GM19240 (cell line): ENCODE measurements at regions not wholly inside any gene's neighbourhood (a gene's known extent, or its start where the extent isn't known, plus 50 kb on each side); places are given as distances from the start of the nearest gene placed in this dataset.

Source experiments
- DNase-seq: peaks from one replicate; pipeline ENCODE4 v3.0.0; 2011; ENCODE audit warnings: low spot score; ENCODE audit not compliant: insufficient read length

- peak; percentile 30 for DNase-seq
Observed at GRCh38 chr5:173689737-173690360, 73.4 kb upstream of the BOD1 start.

GRCh38 chr5:173691931-173692330 lies 75.5 kb upstream of the BOD1 start:
- no peak for DNase-seq

GRCh38 chr5:173693670-173694069 lies 77.2 kb upstream of the BOD1 start:
- DNase-seq = no peak

- no peak for DNase-seq
Observed at GRCh38 chr5:173696216-173696615, 79.8 kb upstream of the BOD1 start.

- DNase-seq = no peak
Observed at GRCh38 chr5:173697931-173698579, 81.6 kb upstream of the BOD1 start.

- DNase-seq = no peak
Observed at GRCh38 chr5:173699966-173700365, 83.5 kb upstream of the BOD1 start.

- DNase-seq = no peak
Observed at GRCh38 chr5:173703466-173703865, 87.0 kb upstream of the BOD1 start.

GRCh38 chr5:173704615-173705511 lies 88.4 kb upstream of the BOD1 start:
- no peak for DNase-seq

GRCh38 chr5:173705512-173706044 lies 89.1 kb upstream of the BOD1 start:
- DNase-seq = no peak

- no peak for DNase-seq
Observed at GRCh38 chr5:173706700-173707099, 90.2 kb upstream of the BOD1 start.

- DNase-seq = no peak
Observed at GRCh38 chr5:173707392-173707791, 90.9 kb upstream of the BOD1 start.

- DNase-seq = no peak
Observed at GRCh38 chr5:173709145-173709544, 92.7 kb upstream of the BOD1 start.

- DNase-seq = no peak
Observed at GRCh38 chr5:173709761-173710160, 93.3 kb upstream of the BOD1 start.

- no peak for DNase-seq
Observed at GRCh38 chr5:173710528-173710927, 94.1 kb upstream of the BOD1 start.

GRCh38 chr5:173711466-173711865 lies 95.0 kb upstream of the BOD1 start:
- no peak for DNase-seq

- peak; percentile 24 for DNase-seq
Observed at GRCh38 chr5:173712609-173713175, 96.2 kb upstream of the BOD1 start.

GRCh38 chr5:173714551-173715428 lies 98.3 kb upstream of the BOD1 start:
- no peak for DNase-seq

GRCh38 chr5:173715607-173716006 lies 99.2 kb upstream of the BOD1 start:
- DNase-seq = no peak

GRCh38 chr5:173716058-173716682 lies 99.7 kb upstream of the BOD1 start:
- no peak for DNase-seq

GRCh38 chr5:173717959-173718358 lies 101.5 kb upstream of the BOD1 start:
- no peak for DNase-seq
